ENCODE measurements at regions not wholly inside any gene's neighbourhood (a gene's known extent, or its start where the extent isn't known, plus 50 kb on each side); places are given as distances from the start of the nearest gene placed in this dataset.

DNA sequence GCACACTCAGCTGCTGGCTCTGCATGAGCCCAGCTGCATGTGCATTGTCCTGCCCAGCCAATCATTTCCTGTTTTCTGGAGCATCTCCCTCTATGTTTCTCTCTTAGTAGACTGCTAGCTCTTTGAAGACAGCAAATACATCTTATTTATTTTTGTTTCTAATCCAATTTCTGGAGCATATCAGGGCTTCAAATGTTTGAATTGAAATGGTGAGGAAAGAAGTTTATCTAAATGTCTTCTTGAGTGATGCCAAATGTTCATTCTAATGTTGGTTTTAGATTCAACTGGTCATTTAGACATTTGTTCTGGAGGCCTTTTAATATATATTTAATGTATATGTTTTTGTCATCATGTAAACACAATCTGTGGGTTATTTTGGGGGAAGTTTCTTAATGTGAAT, 141.9 kb downstream of the DNAJB9 start:
- DNase-seq: no peak

DNA sequence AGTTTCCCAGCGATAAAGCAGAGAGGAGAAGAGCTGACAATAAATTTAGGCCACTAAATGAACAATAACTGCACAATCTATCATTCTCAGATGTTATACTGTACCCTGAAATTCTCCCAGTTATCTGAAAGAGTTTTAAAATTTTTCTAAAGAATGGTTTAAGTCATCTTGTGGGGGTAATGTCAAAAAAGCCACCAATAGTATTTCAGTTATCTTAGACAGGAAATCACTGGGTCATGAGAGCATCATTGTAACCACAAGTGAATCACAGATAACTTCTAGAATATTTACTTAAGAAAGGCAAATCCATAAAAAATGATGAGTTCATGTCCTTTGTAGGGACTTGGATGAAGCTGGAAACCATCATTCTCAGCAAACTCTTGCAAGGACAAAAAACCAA, 147.1 kb downstream of the DNAJB9 start:
- DNase-seq: no peak

DNA sequence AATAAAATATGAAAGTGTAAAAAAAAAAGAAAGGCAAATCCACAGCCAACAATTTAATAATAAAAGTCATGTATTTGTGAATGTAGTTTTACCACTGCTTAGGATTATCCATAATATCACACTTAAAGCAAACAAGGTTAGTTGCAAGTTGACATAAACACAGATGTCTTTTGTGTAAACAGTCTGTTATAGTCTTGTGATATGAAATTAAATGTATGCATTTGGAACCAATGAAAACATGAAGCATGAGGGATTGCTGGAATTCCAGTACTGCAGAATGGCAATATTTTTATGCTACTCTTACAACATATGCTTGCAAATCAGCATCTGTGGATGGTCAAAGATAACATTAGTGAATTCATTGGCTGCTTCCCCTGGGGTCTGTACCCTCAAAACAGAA, 148.1 kb downstream of the DNAJB9 start:
- no peak for DNase-seq

DNA sequence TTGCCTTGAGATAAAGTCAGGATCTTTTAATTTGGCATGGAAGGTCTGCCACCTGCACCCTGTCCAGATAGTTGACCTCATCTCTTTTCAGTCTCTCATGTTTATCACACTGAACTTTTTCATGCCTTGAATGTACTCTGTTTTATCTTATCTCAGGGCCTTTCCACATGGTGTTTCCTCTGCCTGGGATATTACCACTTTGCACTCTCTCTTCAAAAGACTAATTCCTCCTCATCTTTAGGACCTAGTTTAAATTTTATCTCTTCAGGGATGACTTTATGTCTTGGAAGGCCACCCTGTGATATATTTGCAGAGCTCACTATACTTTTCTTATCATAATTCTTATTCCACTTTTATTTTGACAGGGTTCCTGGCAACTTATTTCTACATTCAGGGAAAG, 150.0 kb downstream of the DNAJB9 start:
- no peak for DNase-seq

DNA sequence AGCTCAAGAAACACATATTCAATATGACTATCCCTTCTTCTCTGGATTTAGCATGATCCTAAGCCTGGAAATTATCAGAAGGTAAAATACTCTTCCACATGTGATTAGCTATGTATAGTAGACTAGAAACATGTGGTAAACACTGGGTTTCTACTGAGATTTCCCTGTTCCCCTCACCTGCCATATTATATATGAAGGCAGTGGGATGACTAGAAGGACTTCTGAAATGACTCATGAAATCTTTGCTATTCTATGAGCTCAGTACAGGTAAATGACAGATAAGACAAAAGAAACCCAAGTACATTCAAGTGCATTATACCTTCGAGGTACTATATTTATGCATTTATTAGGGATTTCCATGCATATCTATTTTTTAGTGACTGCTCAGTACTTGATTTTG, 152.9 kb downstream of the DNAJB9 start:
- DNase-seq: no peak

DNA sequence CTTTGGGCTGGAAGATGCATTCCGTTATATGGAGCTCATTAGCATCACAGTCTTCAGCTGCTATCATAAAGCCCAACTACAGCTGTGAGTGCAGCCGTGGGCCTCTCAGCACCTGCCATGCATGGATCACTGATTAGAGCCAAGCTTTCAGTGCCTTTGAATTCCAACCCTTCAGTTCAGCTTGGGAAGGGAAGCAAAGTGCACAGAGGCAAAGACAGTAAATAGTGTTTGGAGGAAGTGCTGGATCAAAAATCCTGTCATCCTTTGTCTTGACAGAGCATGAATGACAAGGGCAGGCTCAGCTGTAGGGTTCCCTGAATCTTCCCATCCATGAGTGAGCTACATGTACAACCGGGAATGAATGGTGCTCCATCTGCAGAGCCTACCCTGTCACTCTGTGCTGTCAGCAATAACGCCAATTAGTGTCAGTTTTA, 153.7 kb downstream of the DNAJB9 start:
- peak in 1 of 2 experiments; percentile 15 for DNase-seq

DNA sequence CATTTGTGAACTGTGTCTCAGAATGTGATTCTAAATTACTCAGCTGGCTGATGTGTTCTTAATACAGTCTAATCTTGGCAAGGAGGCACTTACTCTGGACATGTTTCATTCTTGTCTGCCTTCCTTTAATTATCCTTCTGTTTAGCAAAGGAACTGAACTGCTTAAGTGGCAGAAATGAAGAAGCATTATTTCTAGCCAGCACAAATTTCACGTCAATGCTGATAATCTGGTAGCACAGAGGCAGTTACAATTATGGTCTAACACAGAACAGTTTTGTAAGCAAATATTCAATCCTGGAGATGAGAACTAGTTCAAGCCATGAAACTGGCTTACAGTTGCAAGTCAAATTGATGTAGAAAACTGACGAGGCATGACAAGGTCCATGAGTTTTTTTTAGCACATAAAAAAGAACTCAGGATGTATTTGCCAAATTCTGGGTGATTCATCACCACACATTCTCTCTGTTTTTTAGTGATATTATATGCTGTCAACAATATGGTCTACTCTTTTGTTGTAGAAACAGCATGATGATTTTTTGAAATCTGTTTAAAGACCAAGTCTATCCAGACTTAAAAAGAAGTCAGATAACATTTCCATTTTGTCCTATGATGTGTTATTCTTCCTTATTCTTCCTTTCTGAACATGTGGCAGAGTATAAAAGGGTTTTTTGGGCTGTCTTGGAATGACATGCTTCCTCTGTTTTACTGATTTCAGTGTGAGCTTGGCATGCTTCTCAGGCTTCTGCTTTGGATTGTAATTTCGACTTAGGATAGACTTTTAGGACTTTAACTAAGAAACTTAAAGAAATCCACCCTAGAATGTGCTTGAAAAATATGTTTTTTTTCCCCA, 154.8 kb downstream of the DNAJB9 start:
- peak in 1 of 2 experiments; percentile 37 for DNase-seq

DNA sequence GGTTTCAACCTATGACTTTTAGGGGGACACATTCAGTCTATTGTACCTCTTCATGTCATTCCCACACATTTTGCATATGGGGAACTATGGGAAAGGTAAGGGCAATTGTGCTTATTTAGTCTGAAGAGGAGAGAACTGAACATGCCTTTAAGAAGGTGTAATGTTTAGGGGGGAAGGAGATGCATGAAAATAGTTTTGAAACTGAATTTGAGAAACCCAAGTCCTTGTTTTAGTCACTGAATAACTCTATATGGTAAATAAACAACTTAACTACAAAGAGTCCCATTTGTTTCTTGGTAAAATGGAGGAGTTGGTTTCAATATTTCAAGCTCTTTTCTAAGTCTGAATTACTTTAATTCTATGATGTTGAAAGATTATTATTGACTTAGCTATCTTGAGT, 166.1 kb downstream of the DNAJB9 start:
- DNase-seq: no peak

DNA sequence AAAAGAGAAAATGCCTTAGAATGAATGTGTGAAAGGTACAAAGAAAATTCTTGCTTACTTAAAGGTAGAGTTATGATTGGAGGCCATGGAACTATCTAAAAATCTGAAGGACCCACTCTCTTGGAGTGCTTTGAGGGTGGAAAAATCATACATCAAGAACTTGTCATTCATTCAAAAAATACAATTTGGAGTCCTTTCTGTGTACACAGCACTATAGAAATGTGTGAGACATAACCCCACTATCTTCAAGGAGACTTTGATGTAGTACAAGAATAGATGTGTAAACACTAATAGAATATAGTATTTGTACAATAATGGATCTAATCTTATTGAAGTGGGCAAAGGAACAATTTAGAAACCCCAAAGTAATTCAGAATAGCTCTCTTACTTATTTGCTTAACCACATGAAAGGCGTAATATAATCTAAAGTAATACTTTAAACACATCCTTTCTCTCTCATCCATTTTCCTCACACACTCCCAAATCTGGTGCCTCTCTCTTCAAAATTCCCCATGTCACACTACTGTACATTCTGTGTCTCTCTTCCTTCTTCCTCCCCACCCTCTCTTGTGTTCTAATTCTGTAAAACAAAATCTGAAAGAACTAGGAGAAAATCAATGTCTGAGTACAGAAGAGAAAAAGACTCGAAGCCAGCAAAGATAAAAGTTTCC, 166.7 kb downstream of the DNAJB9 start:
- no peak for DNase-seq

DNA sequence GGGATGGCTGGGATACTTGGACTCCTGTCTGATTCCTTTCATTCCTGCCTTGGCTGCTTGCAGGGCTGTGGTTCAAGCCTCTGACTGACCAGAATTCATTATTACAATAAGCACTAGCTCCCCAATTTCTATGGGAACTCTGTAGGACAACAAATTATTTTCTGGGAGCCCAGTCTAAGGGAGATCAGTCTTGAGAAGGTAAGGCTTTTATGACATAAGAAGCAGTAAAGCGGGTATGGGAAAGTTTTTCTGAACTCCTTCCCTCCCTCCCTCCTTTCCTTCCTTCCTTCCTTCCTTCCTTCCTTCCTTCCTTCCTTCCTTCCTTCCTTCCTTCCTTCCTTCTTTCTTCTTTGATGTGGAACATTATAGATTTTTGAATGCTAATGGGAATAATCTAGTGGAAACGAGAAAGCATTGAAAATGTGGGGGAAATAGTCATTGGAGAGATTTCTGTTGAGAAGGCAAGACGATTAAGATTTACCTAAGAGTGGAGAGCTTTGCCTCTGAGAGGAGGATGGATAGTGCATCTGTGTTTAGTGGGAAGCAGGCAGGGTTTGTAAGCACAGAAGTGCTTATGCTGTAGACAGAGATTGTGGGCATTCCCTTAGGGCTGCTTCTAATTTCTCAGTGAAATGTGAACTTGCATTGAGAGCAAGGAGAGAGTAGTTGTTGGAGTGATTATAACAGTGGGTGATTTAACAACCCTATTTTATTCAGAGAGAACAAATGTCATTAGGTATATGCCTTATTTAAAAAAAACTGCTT, 201.5 kb downstream of the DNAJB9 start:
- DNase-seq: no peak

DNA sequence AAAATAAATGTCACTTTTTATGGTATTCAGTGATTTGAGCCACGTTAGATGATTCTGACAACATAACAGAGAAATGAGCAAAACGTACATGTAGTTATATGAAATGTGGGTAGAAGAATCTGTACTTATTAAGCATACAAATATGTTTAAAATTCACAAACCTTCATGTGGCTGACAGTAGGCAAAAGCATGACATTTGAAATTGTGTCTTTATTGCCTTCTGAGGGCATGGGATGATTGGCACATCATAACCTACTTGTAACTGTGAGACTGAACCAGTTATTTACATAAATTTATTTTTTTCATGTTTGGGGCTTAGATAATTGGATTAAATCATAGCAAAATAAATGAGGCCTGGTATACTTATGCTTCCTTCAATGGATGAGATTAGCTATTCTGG, 202.2 kb downstream of the DNAJB9 start:
- DNase-seq: no peak

DNA sequence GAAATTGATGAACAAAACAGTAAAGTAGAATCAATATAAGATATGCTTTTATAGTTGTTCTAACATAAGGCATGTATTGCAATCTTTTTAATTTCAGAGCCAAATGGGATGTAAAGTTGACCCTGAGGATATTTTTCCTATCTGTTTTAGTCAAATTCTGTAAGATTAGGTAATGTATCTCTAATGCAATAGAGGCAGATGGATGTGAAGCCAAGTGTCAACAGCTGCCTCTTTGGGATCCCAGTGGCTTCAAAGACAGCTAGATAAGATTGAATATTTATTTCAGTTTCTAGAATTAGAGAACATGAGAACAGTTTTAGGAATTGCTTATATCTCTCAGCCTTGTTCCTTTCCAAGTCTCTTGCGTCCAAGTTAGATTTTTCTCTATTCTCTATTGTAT, 208.3 kb downstream of the DNAJB9 start:
- no peak for DNase-seq

DNA sequence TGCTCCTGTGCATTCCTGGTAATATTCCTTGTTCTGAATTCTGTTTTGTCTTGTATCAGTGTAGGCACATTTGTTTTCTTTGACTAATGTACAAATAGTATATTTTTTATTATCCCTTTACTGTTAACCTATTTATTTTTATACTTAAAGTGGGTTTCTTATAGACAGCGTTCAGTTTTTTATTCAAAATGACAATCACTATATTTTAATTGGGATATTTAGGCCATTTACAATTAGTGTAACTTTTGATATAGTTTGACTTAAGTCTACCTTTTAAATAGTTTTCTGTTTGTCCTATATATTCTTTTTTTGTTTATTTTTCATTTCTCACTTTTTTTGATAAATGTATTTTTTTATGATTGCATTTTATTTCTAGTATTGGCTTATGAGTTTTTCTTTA, 219.8 kb downstream of the DNAJB9 start:
- no peak for DNase-seq

DNA sequence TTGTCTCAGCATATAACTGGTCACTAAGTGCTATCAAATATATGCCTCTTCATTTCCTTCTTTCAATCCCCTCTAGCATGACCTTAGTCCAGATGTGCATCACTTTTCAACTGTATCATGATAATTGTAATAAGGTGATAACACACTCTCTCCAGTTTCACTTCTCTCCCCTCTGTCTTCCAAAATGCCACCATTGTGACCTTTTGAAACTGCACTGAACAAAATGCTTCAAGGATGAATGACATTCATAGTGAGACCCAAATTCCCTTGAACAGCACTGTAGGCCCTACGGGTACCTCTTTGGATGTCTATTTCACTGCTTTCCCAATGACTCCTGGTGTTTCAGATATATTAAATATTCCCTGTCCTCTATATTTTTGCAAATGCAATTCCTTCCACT, 224.8 kb downstream of the DNAJB9 start:
- DNase-seq: no peak

DNA sequence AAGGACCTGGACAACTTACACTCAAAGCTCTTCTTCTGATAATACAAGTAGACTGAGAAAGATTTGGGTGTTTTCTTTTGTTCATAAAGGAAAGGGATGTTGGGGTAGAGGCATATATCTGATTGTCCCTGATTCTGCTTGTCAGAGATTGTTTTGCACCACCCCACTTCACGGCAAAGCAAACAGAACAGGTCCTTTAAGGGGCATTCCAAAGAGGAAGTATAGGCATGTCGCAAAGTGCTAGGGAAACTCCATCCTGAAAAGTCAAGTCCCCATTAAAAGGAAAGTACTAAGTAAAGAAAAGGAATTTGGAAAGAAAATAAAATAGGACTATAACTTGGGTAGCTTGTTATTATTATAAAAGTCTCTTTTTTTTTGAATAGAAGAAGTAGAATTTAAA, 233.0 kb downstream of the DNAJB9 start:
- DNase-seq: no peak

DNA sequence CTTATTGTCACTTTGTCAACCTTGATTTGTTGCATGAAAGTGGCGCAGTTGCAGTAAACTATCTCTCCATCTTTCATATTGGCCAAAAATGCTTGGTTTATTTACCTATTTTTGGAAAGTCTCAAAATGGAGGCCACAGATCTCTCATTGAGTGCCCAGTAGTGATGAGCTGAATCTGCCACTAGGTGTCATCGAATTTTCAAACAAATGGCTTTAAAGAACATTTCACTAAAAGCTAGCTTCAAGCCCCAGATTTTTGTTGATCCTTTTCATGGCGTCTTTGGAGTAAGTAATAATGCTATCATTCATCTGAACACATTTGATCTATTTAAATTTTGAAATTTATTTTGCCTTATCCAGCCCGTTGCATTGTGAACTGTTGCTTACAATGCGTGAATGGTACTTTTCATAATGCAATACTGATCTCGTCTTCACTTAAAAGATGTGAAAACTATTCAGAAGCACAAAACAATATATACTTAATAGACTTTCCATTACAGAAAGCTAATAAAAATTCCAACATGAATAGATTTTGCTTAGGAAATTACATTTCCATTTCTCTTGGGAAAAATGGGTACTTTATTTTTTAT, 236.2 kb downstream of the DNAJB9 start:
- peak in 1 of 2 experiments; percentile 45 for DNase-seq

DNA sequence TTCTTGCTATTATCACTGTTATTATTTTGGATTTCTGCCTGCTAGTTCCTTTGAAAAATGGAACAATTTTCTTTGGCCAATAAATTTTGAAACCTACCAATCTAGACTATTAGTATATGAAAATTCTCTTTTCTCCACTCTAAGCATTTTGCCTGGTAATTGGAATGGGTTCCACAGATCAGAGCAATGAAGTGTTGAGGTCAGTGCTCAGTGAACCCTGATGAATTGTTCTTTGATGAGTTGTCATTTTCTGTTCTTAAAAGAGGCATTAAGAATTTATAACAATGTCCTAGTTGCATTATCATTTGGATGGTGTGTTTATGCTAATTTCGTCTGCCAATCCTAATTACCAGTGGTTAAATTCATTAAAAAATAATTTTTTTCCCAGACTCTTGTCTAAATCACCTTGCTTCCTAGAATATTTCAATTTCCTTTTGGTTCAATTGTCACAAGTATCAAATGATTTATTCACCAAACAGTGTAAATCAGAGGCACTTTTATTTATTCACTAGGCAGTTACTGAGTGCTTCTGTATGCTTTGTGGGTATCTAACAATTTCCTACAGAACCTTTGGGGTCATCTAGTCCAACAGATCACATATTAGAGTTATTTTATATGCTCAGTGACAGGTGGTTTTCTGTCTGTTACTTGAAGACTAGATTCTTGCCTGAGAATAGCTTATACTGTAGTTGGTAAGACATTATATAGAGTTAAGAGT, 239.0 kb downstream of the DNAJB9 start:
- no peak for DNase-seq

DNA sequence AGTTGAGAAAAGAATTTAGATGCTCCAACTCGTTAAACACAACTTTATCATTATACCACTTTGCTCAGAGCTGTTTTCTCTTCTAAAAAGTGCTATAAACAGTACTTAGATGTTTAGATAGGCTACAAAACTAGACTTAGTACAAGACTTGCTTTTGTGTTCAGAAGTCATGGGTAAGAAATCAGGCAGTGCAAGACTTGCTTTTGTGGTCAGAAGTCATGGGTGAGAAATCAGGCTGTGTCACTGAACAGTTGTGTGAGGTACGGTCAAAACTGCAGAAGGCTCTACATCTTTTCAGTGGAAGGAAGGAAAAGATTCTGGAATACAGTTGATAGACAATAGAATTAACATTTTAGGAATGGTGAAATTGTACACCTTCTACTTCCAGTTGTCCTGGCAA, 239.7 kb downstream of the DNAJB9 start:
- no peak for DNase-seq

DNA sequence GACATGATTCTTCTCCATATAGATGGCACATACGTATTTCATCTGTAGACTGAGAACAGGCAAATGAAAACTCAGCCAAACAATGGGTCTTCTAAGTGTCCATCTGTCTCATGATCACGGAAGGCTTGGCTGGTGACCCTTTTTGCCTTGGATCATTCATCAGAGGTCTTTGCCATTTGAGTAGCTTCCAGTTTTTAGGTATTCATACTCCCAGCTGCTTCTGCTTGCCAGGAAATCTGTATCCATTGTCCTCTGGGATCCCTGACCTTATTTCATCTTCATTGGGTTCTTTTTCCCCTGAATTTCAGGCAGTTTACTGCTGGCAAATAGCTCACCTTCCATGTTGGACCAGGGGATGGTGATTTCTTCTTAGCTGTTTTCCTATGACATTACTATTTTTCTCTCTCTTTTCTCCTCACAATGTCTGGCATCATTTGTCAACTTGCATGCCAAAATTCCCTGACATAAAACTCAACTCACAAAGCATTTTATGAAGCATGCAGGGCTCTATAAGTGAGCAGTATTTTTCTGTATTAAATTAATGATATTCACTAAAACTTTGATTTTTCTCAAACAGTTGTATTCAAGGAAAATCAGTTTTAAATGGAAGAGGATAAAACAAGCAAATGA, 241.2 kb downstream of the DNAJB9 start:
- DNase-seq: no peak

DNA sequence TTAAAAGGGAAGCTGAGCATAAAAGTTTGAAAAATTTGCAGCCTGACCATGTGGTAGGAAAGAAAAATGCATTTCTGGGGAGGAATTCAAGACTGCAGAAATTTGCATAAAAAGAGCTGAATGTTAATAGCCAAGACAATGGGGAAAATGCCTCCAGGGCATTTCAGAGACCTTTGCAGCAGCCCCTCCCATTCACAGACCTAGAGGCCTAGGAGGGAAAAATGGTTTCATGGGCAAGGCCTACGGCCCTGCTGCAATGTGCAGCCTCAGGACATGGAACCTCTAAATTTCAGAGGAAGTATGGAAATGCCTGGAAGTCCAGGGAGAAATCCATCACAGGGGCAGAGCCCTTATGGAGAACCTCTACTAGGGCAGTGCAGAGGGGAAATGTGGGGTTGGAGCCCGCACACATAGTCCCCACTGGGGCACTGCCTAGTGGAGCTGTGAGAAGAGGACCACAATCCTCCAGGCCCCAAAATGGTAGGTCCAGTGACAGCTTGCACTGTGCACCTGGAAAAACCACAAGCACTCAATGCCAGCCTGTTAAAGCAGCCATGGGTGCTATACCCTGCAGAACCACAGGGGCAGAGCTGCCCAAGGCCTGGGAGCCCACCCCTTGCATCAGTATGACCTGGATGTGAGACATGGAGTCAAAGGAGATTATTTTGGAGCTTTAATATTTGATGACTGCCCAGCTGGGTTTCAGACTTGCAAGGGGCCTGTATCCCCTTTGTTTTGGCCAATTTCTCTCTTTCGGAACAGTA, 243.8 kb downstream of the DNAJB9 start:
- DNase-seq: peak in 1 of 2 experiments; percentile 6

DNA sequence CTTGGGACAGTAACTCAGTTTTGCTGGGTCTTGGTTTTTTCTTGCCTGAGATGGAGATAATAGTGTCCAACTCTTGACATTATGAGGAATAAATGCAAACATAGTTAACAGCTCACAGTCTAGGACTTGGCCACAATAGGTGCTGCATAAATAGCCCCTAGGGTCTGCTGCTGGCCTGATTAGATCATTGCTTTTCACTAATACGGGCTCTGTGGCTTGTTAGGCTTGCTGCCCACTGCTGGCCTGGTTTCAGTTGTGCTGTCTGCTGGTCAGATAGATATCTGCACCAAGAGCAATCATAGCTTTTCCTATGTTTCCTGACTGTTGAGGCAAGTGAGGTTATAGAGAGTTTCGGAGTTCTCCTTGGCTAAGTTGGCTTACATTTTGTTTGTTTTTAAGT, 246.1 kb downstream of the DNAJB9 start:
- no peak for DNase-seq
